HG02623 (cell line): ENCODE measurements at regions not wholly inside any gene's neighbourhood (a gene's known extent, or its start where the extent isn't known, plus 50 kb on each side); places are given as distances from the start of the nearest gene placed in this dataset.
"Not testable (repeated sequence)": the region's sequence is repeated elsewhere in the genome, so short reads cannot be mapped to it uniquely, and the experiment has no call there.

Experiments used
- ATAC-seq: cut with Tn5 transposase; IDR thresholded peaks from one replicate; pipeline ENCODE4 v1.9.1; 2021; ENCODE audit warnings: moderate library complexity; ENCODE audit not compliant: unreplicated experiment

GRCh38 chrX:148080593-148080992 is 99.5 kb downstream of the FMR1NB start:
- ATAC-seq: no peak

DNA sequence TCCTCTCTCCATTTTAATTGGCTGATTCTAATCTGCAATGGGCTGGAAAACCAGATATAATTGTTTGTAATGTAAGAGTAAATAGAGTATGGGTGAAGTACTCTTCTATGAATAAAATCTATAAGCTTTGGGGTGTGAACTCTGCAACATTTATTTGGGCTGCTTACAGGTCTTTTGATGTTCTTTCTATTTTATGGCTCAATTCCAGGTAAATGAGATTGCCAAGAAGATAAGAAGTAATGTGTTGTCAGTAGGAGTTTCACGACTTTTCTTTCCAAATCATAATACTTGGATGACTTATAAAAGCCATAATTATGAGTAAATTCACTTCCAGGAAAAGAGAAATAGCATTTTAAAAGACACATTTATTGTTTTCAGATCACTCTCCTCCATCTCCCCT is 103.5 kb downstream of the FMR1NB start:
- ATAC-seq: no peak

- ATAC-seq: no peak
Observed at GRCh38 chrX:148120151-148120550, 139.0 kb downstream of the FMR1NB start.

- ATAC-seq: no peak
Observed at GRCh38 chrX:148120999-148121623, 140.0 kb downstream of the FMR1NB start.

DNA sequence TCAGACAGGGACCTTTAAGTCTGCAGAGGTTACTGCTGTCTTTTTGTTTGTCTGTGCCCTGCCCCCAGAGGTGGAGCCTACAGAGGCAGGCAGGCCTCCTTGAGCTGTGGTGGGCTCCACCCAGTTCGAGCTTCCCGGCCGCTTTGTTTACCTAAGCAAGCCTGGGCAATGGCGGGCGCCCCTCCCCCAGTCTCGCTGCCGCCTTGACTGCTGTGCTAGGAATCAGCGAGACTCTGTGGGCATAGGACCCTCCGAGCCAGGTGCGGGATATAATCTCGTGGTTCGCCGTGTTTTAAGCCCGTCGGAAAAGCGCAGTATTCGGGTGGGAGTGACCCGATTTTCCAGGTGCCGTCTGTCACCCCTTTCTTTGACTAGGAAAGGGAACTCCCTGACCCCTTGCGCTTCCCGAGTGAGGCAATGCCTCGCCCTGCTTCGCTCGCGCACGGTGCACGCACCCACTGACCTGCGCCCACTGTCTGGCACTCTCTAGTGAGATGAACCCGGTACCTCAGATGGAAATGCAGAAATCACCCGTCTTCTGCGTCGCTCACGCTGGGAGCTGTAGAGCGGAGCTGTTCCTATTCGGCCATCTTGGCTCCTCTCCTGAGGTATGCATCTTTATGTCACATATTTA is 147.9 kb downstream of the FMR1NB start:
- ATAC-seq: not testable (repeated sequence)

GRCh38 chrX:148133105-148133725 is 152.1 kb downstream of the FMR1NB start:
- no peak for ATAC-seq

- no peak for ATAC-seq
Observed at GRCh38 chrX:148134578-148134977, 153.4 kb downstream of the FMR1NB start.

DNA sequence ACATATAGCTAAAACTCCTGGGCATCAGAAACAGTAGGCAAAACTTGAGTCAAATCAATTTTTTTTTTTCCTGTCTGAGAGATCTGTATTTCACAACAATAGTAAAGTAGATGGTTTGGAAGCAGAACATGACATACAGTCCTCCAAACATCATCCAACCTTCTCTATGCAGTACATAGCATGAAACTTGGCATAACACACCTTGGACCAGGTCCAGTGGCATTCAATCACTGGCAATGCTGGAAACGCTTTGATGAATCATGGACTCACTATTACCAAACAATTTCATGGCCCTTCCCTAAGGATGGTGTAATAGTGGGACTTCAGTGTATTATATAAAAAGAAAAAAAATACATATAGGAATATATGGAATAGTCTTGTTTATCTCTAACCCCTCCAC is 154.6 kb downstream of the FMR1NB start:
- ATAC-seq: no peak

DNA sequence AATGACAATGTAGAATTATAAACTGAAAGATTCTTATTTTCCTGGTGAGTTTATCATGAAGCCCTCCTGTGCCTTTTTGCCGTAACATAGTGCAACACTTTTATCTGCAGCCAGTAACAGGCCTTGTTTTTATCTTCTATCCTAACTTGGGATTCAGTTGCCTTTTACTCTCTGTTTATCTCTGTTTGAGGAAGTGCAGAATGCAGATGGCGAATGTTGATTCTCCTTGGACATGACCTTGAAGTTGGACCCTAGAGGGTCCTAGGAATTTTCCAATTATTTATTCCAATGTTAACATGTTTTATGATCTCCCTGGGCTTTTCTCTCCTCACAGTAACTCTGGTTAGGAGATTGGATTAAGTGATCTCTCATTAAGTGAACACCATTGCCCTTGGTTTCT is 165.0 kb downstream of the FMR1NB start:
- no peak for ATAC-seq

DNA sequence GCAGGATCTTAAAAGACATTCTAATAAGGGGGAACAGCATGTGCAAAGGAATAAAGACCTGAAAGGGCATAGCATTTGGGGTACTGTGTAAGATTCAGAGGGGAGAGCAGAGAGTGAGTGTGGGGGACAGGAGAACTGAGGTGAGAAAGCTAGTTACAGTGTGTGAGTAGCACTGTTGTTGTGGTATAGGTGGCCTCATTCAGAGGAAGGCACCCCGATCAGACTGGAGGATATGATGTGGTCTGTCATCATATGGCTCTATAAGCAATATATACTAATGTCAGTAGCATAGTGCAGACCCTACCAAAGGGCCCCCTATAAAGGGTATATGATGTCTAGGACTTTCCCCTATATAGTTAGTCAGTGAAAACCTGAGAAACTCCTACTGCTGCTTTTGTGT is 175.8 kb downstream of the FMR1NB start:
- ATAC-seq: no peak

DNA sequence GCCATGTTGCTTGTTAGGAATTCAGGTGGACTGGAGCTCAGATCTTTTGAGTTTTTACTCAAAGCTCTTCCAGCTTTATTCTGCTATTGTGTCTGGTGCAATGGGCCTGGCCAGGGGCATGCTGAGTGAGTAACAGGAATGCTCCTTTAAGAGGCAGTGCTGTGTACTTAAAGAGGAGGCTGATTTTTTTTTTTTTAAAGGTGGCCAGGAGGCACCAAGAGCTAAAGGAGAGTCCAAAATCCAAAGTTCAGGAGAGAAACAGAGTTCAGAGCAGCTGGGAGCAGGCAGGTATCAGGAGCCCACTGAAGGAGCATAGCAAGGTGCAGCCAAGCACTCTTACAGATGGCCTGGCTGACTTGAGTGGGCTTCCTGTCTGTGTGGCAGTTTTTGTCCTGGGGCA is 178.7 kb downstream of the FMR1NB start:
- ATAC-seq: no peak

DNA sequence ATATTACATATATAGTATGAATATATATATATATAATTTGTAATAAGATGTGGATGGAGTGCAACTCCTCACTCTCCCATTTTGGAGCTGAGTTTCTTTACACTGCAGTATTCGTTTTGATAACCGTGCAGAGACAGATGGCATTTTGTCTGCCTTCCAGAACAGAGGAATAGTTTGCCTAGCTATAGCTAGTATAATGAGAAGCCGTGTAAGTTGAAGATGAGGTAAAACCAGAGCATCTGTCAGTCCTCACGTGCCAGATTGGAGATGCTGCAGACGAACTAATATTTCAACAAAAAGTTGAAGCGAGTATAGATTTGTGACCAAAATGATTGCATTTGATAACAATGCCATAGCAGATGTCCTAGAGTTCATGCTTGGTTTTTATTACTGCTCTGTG is 180.6 kb downstream of the FMR1NB start:
- ATAC-seq: no peak

DNA sequence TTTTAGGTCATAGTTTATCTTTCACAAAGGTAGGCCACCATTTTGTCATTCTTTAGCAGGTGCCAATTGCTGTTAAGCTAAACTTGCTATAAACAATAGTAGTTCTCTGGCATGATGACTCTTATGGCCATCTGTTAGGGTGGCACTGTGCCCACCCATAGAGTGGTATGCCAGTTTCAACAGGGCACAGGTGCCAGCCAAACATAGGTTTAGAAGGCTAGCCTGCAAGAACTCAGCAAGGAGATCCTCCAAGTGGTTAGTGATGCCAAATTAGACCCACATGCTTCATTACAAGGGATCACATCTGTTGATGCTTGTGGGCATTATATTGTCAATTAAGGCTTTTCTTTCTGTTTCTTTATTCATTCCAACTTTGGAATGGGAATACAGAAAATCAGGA is 204.5 kb downstream of the FMR1NB start:
- ATAC-seq: no peak

GRCh38 chrX:148192547-148192946 is 211.4 kb downstream of the FMR1NB start:
- ATAC-seq: no peak

DNA sequence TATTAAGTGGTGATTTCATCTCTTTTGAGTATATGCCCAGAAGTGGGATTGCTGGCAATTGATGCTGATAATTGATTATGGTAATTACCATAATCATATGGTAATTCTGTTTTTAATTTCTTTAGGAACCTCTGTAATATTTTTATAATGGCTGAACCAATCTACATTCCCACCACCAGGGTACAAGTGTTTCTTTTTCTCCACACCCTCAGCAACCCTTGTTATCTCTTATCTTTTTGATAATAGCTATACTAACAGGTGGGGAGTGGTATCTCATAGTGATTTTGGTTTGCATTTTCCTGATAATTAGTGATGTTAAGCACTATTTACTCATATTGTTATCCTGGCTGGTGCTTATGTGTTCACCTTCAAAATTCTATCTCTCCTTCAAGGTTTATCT is 212.6 kb downstream of the FMR1NB start:
- no peak for ATAC-seq

DNA sequence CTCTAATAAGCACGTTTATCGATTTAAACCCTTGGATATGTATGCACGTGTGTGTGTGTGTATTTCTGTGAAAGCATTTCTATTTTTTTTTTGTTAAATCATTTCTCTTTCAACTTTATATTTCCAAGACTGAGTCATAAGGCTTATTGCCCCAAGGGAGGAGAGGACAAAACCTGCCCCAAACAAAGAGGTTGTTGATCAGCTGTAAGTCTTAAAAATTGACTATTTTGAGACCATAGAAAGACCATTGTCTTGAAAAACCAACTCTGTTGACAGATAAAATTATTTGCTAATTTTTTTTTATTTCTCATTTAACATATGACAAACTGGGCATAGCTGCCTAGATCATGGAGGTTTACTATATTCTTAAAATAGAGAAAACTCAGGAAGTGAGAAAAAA is 222.4 kb downstream of the FMR1NB start:
- no peak for ATAC-seq

DNA sequence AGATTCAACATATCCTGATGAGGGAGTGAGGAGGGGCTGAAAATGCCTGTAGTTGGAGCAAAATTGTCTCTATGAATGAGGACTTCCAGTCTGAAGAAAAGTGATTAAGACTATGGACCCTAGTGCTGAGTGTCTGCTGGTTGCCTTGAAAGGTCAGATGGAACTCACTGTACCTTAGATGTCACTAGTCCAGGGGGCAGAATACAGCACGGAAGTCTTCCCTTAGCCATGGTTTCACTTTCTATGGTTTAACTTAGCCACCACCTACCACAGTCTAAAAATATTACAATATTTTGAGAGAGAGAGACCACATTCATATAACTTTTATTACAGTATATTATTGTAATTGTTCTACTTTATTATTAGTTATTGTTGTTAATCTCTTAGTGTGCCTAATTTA is 223.1 kb downstream of the FMR1NB start:
- ATAC-seq: no peak

GRCh38 chrX:148214786-148215185 is 233.6 kb downstream of the FMR1NB start:
- no peak for ATAC-seq

DNA sequence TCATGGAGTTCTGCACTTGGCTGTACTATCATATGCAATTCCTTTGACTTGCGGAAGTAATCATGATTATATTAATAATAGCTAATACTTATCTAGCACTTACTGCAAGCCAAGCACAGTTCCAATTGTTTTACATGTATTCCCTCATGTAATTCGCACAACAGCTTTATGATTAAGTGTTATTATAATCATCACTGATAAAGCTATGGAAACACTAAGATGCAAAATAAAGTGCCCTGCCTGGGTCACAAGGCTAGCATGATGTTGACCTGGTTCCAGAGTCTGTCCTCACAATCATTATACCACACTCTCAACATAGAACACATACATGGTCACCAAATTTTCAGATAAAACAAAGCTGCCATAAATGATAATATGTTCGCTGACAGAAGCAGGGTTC is 234.6 kb downstream of the FMR1NB start:
- ATAC-seq: no peak

DNA sequence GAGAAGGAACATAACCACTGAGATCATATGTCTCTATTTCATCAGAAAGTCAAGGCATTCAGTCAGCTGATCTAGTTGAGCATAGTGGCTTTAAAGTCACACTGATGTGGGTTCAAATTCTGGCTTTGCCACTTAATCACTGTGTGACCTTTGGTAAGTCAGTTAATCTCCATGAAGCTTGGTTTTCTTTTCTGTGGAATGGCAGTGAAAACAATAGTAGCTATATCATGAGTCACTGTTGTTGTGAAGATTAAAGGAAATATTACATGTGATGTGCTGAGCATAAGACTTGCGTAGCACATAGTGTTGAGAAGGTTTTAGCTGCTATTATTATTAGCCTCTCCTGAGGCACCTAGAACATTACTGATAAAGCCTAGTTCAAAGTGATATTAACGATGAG is 242.2 kb downstream of the FMR1NB start:
- no peak for ATAC-seq

DNA sequence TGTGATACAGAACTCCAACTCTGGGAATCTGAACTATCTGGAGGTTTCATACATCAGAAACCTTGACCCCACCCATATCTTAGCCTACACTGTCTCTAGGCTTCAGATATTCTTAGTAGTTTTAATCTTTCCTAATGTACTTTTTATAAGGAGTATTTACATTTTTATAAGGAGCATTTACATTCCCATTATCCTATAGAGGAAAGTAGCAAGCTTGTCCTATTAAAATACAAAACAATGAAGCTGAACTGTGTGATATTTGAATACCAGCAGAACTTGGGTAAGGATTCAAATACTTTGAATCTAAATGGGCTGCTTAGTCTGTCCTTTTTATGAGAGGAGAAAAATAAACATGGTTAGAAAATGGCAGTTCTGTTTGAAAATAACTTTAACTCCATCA is 247.4 kb downstream of the FMR1NB start:
- ATAC-seq: no peak

DNA sequence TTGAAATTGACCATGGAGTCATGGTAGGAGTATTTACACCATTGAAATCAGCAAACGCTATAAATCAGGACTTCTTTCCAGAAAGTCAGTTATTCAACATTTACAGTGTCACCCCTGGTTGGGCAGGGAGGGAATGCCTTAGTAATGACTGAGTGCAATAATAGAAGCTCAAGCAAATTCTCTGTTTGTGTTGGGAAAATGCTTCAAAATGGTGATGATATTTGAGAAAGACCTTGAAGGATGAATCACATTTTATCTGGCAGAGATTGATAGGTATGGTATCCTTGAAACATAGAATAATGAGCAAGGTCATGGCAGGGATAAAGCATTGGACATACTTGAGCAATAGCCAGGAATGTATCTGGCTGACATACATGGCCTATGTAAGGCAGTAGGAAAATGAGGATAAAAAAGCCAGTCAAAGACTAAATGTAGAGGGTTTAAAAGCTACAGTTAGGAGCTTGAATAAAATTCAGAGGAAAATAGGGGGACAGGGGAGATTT is 248.7 kb downstream of the FMR1NB start:
- no peak for ATAC-seq
